ENCODE measurements at regions not wholly inside any gene's neighbourhood (a gene's known extent, or its start where the extent isn't known, plus 50 kb on each side); places are given as distances from the start of the nearest gene placed in this dataset.

DNA sequence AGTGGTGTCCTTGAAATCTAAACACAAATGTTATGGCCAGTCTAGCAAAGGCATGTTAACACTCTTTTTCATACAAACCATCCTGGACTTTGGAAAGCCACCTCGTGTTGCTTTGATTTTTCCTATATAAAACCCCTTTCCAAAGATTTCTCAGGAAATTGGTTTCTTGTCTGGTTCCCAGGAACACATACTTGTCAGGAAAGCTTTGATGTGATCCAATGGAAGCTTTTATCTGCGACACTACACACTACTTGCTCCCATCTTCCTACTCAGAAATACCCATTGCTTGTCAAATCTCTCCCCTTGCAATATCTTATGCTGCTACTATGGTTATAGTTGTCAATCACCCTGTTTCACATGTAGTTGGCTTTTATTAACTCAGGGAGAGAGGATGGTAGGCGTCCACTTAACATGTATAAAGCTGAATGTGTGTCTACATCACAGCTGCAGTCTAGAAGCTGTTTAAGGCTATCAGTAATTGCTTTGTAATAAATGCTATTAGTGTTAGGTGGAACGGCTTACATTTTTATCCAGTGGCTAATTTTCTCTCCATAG, 189.6 kb downstream of the GPAM start:
- no peak overlapping the region for H3K27ac Mint-ChIP-seq
- no peak overlapping the region for H3K27ac ChIP-seq (ENCODE audit: low read length in 2 of 2)
- ATAC-seq (ENCODE audit: low read depth) (no peak), DNase-seq (no peak)
- H3K27me3 ChIP-seq (replicated peaks in 1 of 4; ENCODE audit: control extremely low read depth in 1 of 4, control insufficient read depth in 3 of 4, insufficient read depth in 4 of 4, low read length in 3 of 4): peaks cover 0 to 3% (median 0%) of the 10 kb centered on the region in 4 experiments
- POLR2A ChIA-PET: no interaction called here
- intact Hi-C loops (cut with micrococcal nuclease): no loop called here
- no peaks in the 10 kb centered on the region for H3K9me3 Mint-ChIP-seq (ENCODE audit: insufficient read depth)
- no peak overlapping the region for H3K9ac ChIP-seq (ENCODE audit: low read length)
- H4K20me1 ChIP-seq (ENCODE audit: control insufficient read depth, insufficient read depth, low read length, poor library complexity, severe bottlenecking): no peaks in the 10 kb centered on the region
- no peak overlapping the region for H2AFZ ChIP-seq (ENCODE audit: insufficient read depth, low read depth, low read length, poor library complexity, severe bottlenecking)
- 85% methylated on average over 2 of the region's 4 CpGs for WGBS (ENCODE audit: insufficient coverage)
- no peaks in the 10 kb centered on the region for H3K36me3 ChIP-seq (replicated peaks in 1 of 2; ENCODE audit: control extremely low read depth in 1 of 2, control insufficient read depth in 1 of 2, extremely low read depth in 1 of 2, insufficient read depth in 2 of 2, low read length in 1 of 2)
- TF ChIP-seq EZH2 (IDR thresholded peaks at IDR 0.05; ENCODE audit: borderline replicate concordance, insufficient read depth, low read depth, low read length, poor library complexity, severe bottlenecking): no peak
- TF ChIP-seq, protein P1, sequence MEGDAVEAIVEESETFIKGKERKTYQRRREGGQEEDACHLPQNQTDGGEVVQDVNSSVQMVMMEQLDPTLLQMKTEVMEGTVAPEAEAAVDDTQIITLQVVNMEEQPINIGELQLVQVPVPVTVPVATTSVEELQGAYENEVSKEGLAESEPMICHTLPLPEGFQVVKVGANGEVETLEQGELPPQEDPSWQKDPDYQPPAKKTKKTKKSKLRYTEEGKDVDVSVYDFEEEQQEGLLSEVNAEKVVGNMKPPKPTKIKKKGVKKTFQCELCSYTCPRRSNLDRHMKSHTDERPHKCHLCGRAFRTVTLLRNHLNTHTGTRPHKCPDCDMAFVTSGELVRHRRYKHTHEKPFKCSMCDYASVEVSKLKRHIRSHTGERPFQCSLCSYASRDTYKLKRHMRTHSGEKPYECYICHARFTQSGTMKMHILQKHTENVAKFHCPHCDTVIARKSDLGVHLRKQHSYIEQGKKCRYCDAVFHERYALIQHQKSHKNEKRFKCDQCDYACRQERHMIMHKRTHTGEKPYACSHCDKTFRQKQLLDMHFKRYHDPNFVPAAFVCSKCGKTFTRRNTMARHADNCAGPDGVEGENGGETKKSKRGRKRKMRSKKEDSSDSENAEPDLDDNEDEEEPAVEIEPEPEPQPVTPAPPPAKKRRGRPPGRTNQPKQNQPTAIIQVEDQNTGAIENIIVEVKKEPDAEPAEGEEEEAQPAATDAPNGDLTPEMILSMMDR (IDR thresholded peaks at IDR 0.05): no peak
- H3K27me3 Mint-ChIP-seq: peaks cover 18% of the 10 kb centered on the region
- no peaks in the 10 kb centered on the region for H3K79me2 ChIP-seq (ENCODE audit: control insufficient read depth, insufficient read depth, low read length)
- no peak overlapping the region for H3K4me3 ChIP-seq (ENCODE audit: control extremely low read depth in 1 of 5, extremely low read depth in 1 of 5, insufficient read depth in 1 of 5, low read depth in 2 of 5, low read length in 4 of 5)
- H3K9me3 ChIP-seq (ENCODE audit: control extremely low read depth in 1 of 3, control insufficient read depth in 2 of 3, insufficient read depth in 1 of 3, low read length in 2 of 3): no peaks in the 10 kb centered on the region
- H3K4me2 ChIP-seq (replicated peaks; ENCODE audit: low read depth, low read length, poor library complexity, severe bottlenecking): no peak overlapping the region
- CTCF ChIA-PET: no interaction called here
- no peaks in the 10 kb centered on the region for H3K4me1 Mint-ChIP-seq
- no peak overlapping the region for H3K4me3 Mint-ChIP-seq
- no peaks in the 10 kb centered on the region for H3K4me1 ChIP-seq (ENCODE audit: control insufficient read depth in 2 of 2, insufficient read depth in 2 of 2, low read length in 2 of 2)

DNA sequence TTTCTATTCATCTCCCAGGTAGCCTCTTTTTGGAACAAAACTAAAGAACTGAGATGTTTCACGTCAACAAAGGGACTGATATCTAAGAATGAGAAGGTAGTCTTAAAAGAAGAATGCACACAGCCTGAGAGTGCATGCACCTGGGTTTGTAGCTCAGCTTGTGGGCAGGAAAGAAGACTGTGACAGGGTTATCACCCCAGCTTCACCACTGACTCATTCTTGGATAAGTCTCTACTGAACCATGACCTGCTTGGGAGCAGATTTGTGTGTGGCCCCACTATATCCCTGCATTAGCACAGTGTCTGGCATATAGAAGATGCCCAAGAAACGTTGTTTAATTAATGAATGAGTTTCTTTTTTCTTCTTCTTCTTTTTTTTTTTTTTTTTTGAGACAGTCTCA, 187.5 kb downstream of the GPAM start:
- no peak overlapping the region for H3K4me3 Mint-ChIP-seq
- H3K4me1 Mint-ChIP-seq: no peaks in the 10 kb centered on the region
- Histone ChIP-seq H3K4me2 (replicated peaks; ENCODE audit: low read depth, low read length, poor library complexity, severe bottlenecking) (no peak overlapping the region), H2AFZ (ENCODE audit: insufficient read depth, low read depth, low read length, poor library complexity, severe bottlenecking) (no peak overlapping the region), H3K9me3 (ENCODE audit: control extremely low read depth in 1 of 3, control insufficient read depth in 2 of 3, insufficient read depth in 1 of 3, low read length in 2 of 3) (no peaks in the 10 kb centered on the region), H3K79me2 (ENCODE audit: control insufficient read depth, insufficient read depth, low read length) (no peaks in the 10 kb centered on the region), H3K4me1 (ENCODE audit: control insufficient read depth in 2 of 2, insufficient read depth in 2 of 2, low read length in 2 of 2) (no peaks in the 10 kb centered on the region), H3K4me3 (ENCODE audit: control extremely low read depth in 1 of 5, extremely low read depth in 1 of 5, insufficient read depth in 1 of 5, low read depth in 2 of 5, low read length in 4 of 5) (no peak overlapping the region), H4K20me1 (ENCODE audit: control insufficient read depth, insufficient read depth, low read length, poor library complexity, severe bottlenecking) (no peaks in the 10 kb centered on the region), H3K9ac (ENCODE audit: low read length) (no peak overlapping the region), H3K27me3 (replicated peaks in 1 of 4; ENCODE audit: control extremely low read depth in 1 of 4, control insufficient read depth in 3 of 4, insufficient read depth in 4 of 4, low read length in 3 of 4) (peaks cover 0 to 3% (median 0%) of the 10 kb centered on the region in 4 experiments), H3K36me3 (replicated peaks in 1 of 2; ENCODE audit: control extremely low read depth in 1 of 2, control insufficient read depth in 1 of 2, extremely low read depth in 1 of 2, insufficient read depth in 2 of 2, low read length in 1 of 2) (no peaks in the 10 kb centered on the region), H3K27ac (ENCODE audit: low read length in 2 of 2) (no peak overlapping the region)
- H3K9me3 Mint-ChIP-seq (ENCODE audit: insufficient read depth): no peaks in the 10 kb centered on the region
- peaks cover 21% of the 10 kb centered on the region for H3K27me3 Mint-ChIP-seq
- H3K27ac Mint-ChIP-seq: no peak overlapping the region
- WGBS (ENCODE audit: insufficient coverage): 71% methylated on average over 1 of the region's 2 CpGs
- ChIA-PET POLR2A (no interaction called here), CTCF (no interaction called here)
- ATAC-seq (ENCODE audit: low read depth) (no peak), DNase-seq (no peak)
- intact Hi-C loops (cut with micrococcal nuclease): no loop called here
- TF ChIP-seq, protein P1 (IDR thresholded peaks at IDR 0.05): no peak
- TF ChIP-seq EZH2 (IDR thresholded peaks at IDR 0.05; ENCODE audit: borderline replicate concordance, insufficient read depth, low read depth, low read length, poor library complexity, severe bottlenecking): no peak
